ENCODE measurements at regions not wholly inside any gene's neighbourhood (a gene's known extent, or its start where the extent isn't known, plus 50 kb on each side); places are given as distances from the start of the nearest gene placed in this dataset.

- no peak overlapping the region for H3K9ac ChIP-seq (ENCODE audit: low read length)
- no peaks in the 10 kb centered on the region for H3K36me3 ChIP-seq (ENCODE audit: control insufficient read depth, insufficient read depth, low read length)
- H3K27me3 ChIP-seq (ENCODE audit: control insufficient read depth, insufficient read depth, low read length), result no peaks in the 10 kb centered on the region
- H3K4me3 ChIP-seq (ENCODE audit: low read length), result no peak overlapping the region
- H3K9me3 ChIP-seq (ENCODE audit: control insufficient read depth, low read length), result no peaks in the 10 kb centered on the region
- H3K4me1 ChIP-seq (ENCODE audit: control insufficient read depth, insufficient read depth, low read length), result no peaks in the 10 kb centered on the region
These were observed 68.0 kb upstream of the NRP1 start for GRCh38 chr10:33402220-33403073.

DNA sequence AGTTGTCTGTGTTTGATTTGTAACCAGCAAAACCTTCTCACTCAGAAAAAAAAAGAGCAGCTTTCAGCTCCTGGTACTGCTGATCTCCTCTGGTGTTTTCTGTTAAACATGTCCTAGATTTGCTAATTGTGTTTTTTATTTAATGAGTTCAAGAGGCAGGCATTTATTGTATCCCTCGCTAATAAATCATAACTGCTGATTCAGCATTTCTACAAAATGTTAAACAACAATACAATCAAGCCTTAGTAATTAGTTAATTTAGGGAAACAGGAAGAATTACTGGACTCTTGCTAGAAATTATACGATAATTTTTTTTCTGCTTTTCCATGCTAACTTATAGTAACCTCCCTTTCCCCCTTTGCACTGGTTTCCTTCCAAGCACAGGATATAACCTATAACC lies 66.8 kb upstream of the NRP1 start:
- H3K9ac ChIP-seq (ENCODE audit: low read length), result no peak overlapping the region
- H3K9me3 ChIP-seq (ENCODE audit: control insufficient read depth, low read length), result no peaks in the 10 kb centered on the region
- no peaks in the 10 kb centered on the region for H3K4me1 ChIP-seq (ENCODE audit: control insufficient read depth, insufficient read depth, low read length)
- no peak overlapping the region for H3K4me3 ChIP-seq (ENCODE audit: low read length)
- no peaks in the 10 kb centered on the region for H3K27me3 ChIP-seq (ENCODE audit: control insufficient read depth, insufficient read depth, low read length)
- no peaks in the 10 kb centered on the region for H3K36me3 ChIP-seq (ENCODE audit: control insufficient read depth, insufficient read depth, low read length)

GRCh38 chr10:33398796-33399195 lies 64.3 kb upstream of the NRP1 start:
- Histone ChIP-seq H3K4me1 (ENCODE audit: control insufficient read depth, insufficient read depth, low read length) (no peaks in the 10 kb centered on the region), H3K36me3 (ENCODE audit: control insufficient read depth, insufficient read depth, low read length) (no peaks in the 10 kb centered on the region), H3K27me3 (ENCODE audit: control insufficient read depth, insufficient read depth, low read length) (no peaks in the 10 kb centered on the region), H3K9me3 (ENCODE audit: control insufficient read depth, low read length) (no peaks in the 10 kb centered on the region), H3K9ac (ENCODE audit: low read length) (no peak overlapping the region), H3K4me3 (ENCODE audit: low read length) (no peak overlapping the region)

GRCh38 chr10:33396938-33397337 lies 62.5 kb upstream of the NRP1 start:
- no peaks in the 10 kb centered on the region for H3K9me3 ChIP-seq (ENCODE audit: control insufficient read depth, low read length)
- H3K36me3 ChIP-seq (ENCODE audit: control insufficient read depth, insufficient read depth, low read length), result no peaks in the 10 kb centered on the region
- H3K27me3 ChIP-seq (ENCODE audit: control insufficient read depth, insufficient read depth, low read length), result peaks cover 6% of the 10 kb centered on the region

GRCh38 chr10:33396279-33396678 lies 61.8 kb upstream of the NRP1 start:
- peaks cover 6% of the 10 kb centered on the region for H3K27me3 ChIP-seq (ENCODE audit: control insufficient read depth, insufficient read depth, low read length)
- no peak overlapping the region for H3K9ac ChIP-seq (ENCODE audit: low read length)
- H3K4me3 ChIP-seq (ENCODE audit: low read length), result no peak overlapping the region
- no peaks in the 10 kb centered on the region for H3K4me1 ChIP-seq (ENCODE audit: control insufficient read depth, insufficient read depth, low read length)
- no peaks in the 10 kb centered on the region for H3K9me3 ChIP-seq (ENCODE audit: control insufficient read depth, low read length)
- H3K36me3 ChIP-seq (ENCODE audit: control insufficient read depth, insufficient read depth, low read length), result no peaks in the 10 kb centered on the region

More at GRCh38 chr10:33396938-33397337, 62.5 kb upstream of the NRP1 start:
- Histone ChIP-seq H3K9ac (ENCODE audit: low read length) (no peak overlapping the region), H3K4me3 (ENCODE audit: low read length) (no peak overlapping the region), H3K4me1 (ENCODE audit: control insufficient read depth, insufficient read depth, low read length) (no peaks in the 10 kb centered on the region)

GRCh38 chr10:33395201-33395600 lies 60.7 kb upstream of the NRP1 start:
- no peak overlapping the region for H3K9ac ChIP-seq (ENCODE audit: low read length)

GRCh38 chr10:33392706-33393105 lies 58.2 kb upstream of the NRP1 start:
- Histone ChIP-seq H3K9me3 (ENCODE audit: control insufficient read depth, low read length) (no peaks in the 10 kb centered on the region), H3K4me3 (ENCODE audit: low read length) (no peak overlapping the region), H3K27me3 (ENCODE audit: control insufficient read depth, insufficient read depth, low read length) (peaks cover 6% of the 10 kb centered on the region), H3K9ac (ENCODE audit: low read length) (no peak overlapping the region), H3K36me3 (ENCODE audit: control insufficient read depth, insufficient read depth, low read length) (no peaks in the 10 kb centered on the region), H3K4me1 (ENCODE audit: control insufficient read depth, insufficient read depth, low read length) (no peaks in the 10 kb centered on the region)

More at GRCh38 chr10:33395201-33395600, 60.7 kb upstream of the NRP1 start:
- H3K4me1 ChIP-seq (ENCODE audit: control insufficient read depth, insufficient read depth, low read length), result no peaks in the 10 kb centered on the region
- peaks cover 6% of the 10 kb centered on the region for H3K27me3 ChIP-seq (ENCODE audit: control insufficient read depth, insufficient read depth, low read length)
- H3K4me3 ChIP-seq (ENCODE audit: low read length), result no peak overlapping the region
- H3K36me3 ChIP-seq (ENCODE audit: control insufficient read depth, insufficient read depth, low read length), result no peaks in the 10 kb centered on the region
- no peaks in the 10 kb centered on the region for H3K9me3 ChIP-seq (ENCODE audit: control insufficient read depth, low read length)

GRCh38 chr10:33391611-33392465 lies 57.4 kb upstream of the NRP1 start:
- Histone ChIP-seq H3K36me3 (ENCODE audit: control insufficient read depth, insufficient read depth, low read length) (no peaks in the 10 kb centered on the region), H3K4me3 (ENCODE audit: low read length) (no peak overlapping the region), H3K9ac (ENCODE audit: low read length) (no peak overlapping the region), H3K27me3 (ENCODE audit: control insufficient read depth, insufficient read depth, low read length) (peaks cover 6% of the 10 kb centered on the region), H3K9me3 (ENCODE audit: control insufficient read depth, low read length) (no peaks in the 10 kb centered on the region), H3K4me1 (ENCODE audit: control insufficient read depth, insufficient read depth, low read length) (no peaks in the 10 kb centered on the region)

DNA sequence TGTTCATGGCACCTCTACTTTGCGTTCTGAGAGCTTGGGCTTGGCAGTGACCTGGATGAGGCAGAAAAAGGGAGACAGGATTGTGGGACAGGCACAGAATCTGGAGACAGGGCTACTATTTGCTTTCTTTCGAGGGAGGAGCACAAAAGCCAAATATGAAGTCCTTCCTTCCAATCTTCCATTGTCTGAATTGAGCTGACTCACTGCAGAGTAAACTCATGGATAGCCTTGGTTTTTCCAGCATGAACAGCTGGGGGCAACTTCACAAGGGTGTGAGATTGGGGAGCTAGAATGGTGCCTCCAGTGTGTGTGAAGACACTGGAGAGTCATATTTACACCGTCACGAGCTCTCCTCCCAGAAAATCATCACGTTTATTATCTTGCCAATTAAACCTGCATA lies 55.6 kb upstream of the NRP1 start:
- peaks cover 6% of the 10 kb centered on the region for H3K27me3 ChIP-seq (ENCODE audit: control insufficient read depth, insufficient read depth, low read length)
- H3K4me3 ChIP-seq (ENCODE audit: low read length), result no peak overlapping the region
- H3K9me3 ChIP-seq (ENCODE audit: control insufficient read depth, low read length), result no peaks in the 10 kb centered on the region
- no peak overlapping the region for H3K9ac ChIP-seq (ENCODE audit: low read length)
- no peaks in the 10 kb centered on the region for H3K4me1 ChIP-seq (ENCODE audit: control insufficient read depth, insufficient read depth, low read length)
- no peaks in the 10 kb centered on the region for H3K36me3 ChIP-seq (ENCODE audit: control insufficient read depth, insufficient read depth, low read length)

DNA sequence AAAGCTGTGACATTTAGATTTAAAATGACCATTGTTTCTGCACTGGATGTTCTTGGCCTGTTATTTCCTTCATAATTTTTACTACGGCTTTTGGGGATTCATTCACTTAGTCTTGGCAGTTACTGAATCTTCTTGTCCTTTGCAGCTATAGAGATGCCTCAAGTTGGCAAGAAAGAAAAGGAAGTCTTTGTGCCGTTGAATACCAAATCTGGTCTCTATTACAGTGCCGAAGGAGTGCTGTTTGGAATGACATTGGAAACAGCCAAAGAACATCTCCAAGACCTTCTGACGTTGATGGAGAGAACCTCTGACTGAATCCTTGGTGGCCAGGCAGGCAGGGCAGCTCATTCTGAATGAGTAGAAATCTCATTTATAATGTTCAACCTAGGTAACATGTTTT lies 54.3 kb upstream of the NRP1 start:
- Histone ChIP-seq H3K9ac (ENCODE audit: low read length) (no peak overlapping the region), H3K27me3 (ENCODE audit: control insufficient read depth, insufficient read depth, low read length) (peaks cover 6% of the 10 kb centered on the region), H3K36me3 (ENCODE audit: control insufficient read depth, insufficient read depth, low read length) (no peaks in the 10 kb centered on the region), H3K4me3 (ENCODE audit: low read length) (no peak overlapping the region), H3K4me1 (ENCODE audit: control insufficient read depth, insufficient read depth, low read length) (no peaks in the 10 kb centered on the region), H3K9me3 (ENCODE audit: control insufficient read depth, low read length) (no peaks in the 10 kb centered on the region)

DNA sequence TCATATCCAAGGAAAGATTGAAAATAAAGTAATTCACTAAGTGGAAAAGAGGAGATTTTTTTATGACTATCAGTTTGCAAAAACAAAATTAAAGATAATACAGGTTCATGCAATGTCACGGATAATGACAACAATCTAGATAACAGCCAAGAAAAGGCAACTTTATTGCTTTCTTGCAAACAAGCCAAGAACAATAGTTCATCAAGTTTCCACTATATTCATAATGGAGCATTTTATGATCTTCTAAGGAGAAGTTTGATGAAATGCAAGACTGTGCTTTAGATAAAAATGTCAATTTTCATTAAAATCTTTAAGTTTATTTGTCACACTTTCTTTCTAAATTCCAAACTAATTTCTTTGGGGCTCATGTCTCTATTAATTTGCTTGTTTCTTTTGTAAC lies 53.9 kb upstream of the NRP1 start:
- Histone ChIP-seq H3K4me1 (ENCODE audit: control insufficient read depth, insufficient read depth, low read length) (no peaks in the 10 kb centered on the region), H3K36me3 (ENCODE audit: control insufficient read depth, insufficient read depth, low read length) (no peaks in the 10 kb centered on the region), H3K4me3 (ENCODE audit: low read length) (no peak overlapping the region), H3K27me3 (ENCODE audit: control insufficient read depth, insufficient read depth, low read length) (peaks cover 2% of the 10 kb centered on the region), H3K9me3 (ENCODE audit: control insufficient read depth, low read length) (no peaks in the 10 kb centered on the region), H3K9ac (ENCODE audit: low read length) (no peak overlapping the region)

DNA sequence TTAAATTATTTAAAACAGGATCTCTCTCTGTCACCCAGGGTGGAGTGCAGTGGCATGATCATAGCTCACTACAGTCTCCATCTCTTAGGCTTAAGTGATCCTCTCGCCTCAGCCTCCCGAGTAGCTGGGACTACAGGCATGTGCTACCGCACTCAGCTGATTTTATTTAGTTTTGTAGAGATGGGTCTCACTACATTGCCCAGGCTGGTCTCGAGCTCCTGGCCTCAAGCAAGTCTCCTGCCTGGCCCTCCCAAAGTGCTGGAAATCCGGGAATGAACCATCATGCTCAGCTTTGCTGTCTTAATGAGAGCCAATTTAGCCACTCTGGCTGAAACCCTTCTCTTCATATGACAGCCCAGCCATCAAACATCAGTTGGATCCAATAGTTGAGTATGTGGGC lies 53.3 kb upstream of the NRP1 start:
- Histone ChIP-seq H3K9ac (ENCODE audit: low read length) (no peak overlapping the region), H3K27me3 (ENCODE audit: control insufficient read depth, insufficient read depth, low read length) (no peaks in the 10 kb centered on the region), H3K9me3 (ENCODE audit: control insufficient read depth, low read length) (no peaks in the 10 kb centered on the region), H3K4me3 (ENCODE audit: low read length) (no peak overlapping the region), H3K36me3 (ENCODE audit: control insufficient read depth, insufficient read depth, low read length) (no peaks in the 10 kb centered on the region), H3K4me1 (ENCODE audit: control insufficient read depth, insufficient read depth, low read length) (no peaks in the 10 kb centered on the region)

Measured in mucosa of stomach (tissue), 1 donor.